Lung (tissue), 11 donors: ENCODE measurements at regions not wholly inside any gene's neighbourhood (a gene's known extent, or its start where the extent isn't known, plus 50 kb on each side); places are given as distances from the start of the nearest gene placed in this dataset.

Experiments used
- ATAC-seq: fragments of 200-7000 bp; cut with Tn5 transposase; one replicate; pipeline ENCODE4 v1.9.1; 2020; ENCODE audit warnings: moderate number of reproducible peaks; ENCODE audit not compliant: insufficient read depth, low FRiP score
- DNase-seq, 3 donors: peaks; one replicate each; pipeline ENCODE4 v3.0.0-alpha.2; 2013 to 2017
- H3K27ac ChIP-seq, 2 donors: one replicate each; pipeline ENCODE4 v1.5.1; 2013; ENCODE audit warnings: mild to moderate bottlenecking in 2 of 2, moderate library complexity in 2 of 2, control low read depth in 1 of 2, inconsistent platforms in 1 of 2, low read depth in 1 of 2, low read length in 1 of 2
- H3K27me3 ChIP-seq, 3 donors: one replicate each; pipeline ENCODE4 v1.5.1; 2013; ENCODE audit warnings: low read length in 2 of 3; ENCODE audit not compliant: control insufficient read depth in 3 of 3, insufficient read depth in 3 of 3
- H3K36me3 ChIP-seq, 4 donors: one replicate each; pipeline ENCODE4 v1.5.1; 2013; ENCODE audit warnings: low read length in 4 of 4, mild to moderate bottlenecking in 1 of 4, moderate library complexity in 1 of 4; ENCODE audit not compliant: control insufficient read depth in 4 of 4, insufficient read depth in 4 of 4
- H3K4me1 ChIP-seq, 5 donors: one replicate each; pipeline ENCODE4 v1.5.1; 2013; ENCODE audit warnings: low read length in 5 of 5, mild to moderate bottlenecking in 2 of 5, moderate library complexity in 1 of 5; ENCODE audit not compliant: control insufficient read depth in 5 of 5, insufficient read depth in 5 of 5
- H3K4me3 ChIP-seq: one replicate; pipeline ENCODE4 v1.5.1; 2013; ENCODE audit warnings: mild to moderate bottlenecking, control low read depth, moderate library complexity
- H3K9ac ChIP-seq, 2 donors: one replicate each; pipeline ENCODE4 v1.5.1; 2013; ENCODE audit warnings: low read length in 2 of 2, control low read depth in 1 of 2; ENCODE audit not compliant: insufficient read depth in 1 of 2
- H3K9me3 ChIP-seq, 4 donors: one replicate each; pipeline ENCODE4 v1.5.1; 2013; ENCODE audit warnings: low read length in 3 of 4, mild to moderate bottlenecking in 1 of 4, moderate library complexity in 1 of 4; ENCODE audit not compliant: control insufficient read depth in 4 of 4, insufficient read depth in 3 of 4
- WGBS, 2 donors: extraction: QIAGEN DNeasy Blood & Tissue Kit; methylation state at CpG; one replicate each; pipeline ENCODE4 v1.1.7; 2013; 5-methylcytosine and 5-hydroxymethylcytosine counted together
- TF ChIP-seq, protein P1 (sequence below): IDR thresholded peaks from 2 replicates; pipeline ENCODE4 v1.5.1; 2012; ENCODE audit warnings: mild to moderate bottlenecking; ENCODE audit errors: control extremely low read depth, extremely low read depth
- donor health status: control.
- donor health status: control.
- donor health status: Bipolar disorder and iron deficiency.
- donor health status: healthy.
- donor health status: DM: yes; HTN: yes; CAD: no.

DNA sequence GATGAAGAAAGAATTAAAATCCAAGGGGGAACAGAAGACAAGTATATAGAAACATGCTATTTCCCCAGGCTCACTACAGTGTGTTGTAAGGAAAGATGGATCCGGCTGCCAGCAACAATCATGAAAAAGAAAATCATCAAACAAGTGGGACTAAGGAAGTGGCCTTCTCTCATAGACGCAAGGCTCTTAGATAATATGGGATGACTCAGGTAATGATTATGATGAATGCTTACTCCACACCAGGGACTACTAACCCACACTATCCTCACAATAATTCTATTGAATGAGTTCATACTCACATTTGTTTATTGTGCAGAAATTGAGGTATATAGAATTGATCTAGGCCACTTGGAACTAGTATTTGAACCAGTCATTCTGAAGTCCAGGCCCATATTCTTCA is 111.2 kb upstream of the BET1 start:
- Histone ChIP-seq H3K27ac (no peak overlapping the region), H3K9me3 (no peaks in the 10 kb centered on the region), H3K4me3 (no peak overlapping the region), H3K36me3 (no peaks in the 10 kb centered on the region), H3K27me3 (no peaks in the 10 kb centered on the region), H3K4me1 (no peaks in the 10 kb centered on the region), H3K9ac (no peak overlapping the region)
- WGBS, 2 donors: 89 to 93% methylated on average over 2 of the region's 2 CpGs
- DNase-seq: no peak
- ATAC-seq: no peak
- TF ChIP-seq, protein P1, sequence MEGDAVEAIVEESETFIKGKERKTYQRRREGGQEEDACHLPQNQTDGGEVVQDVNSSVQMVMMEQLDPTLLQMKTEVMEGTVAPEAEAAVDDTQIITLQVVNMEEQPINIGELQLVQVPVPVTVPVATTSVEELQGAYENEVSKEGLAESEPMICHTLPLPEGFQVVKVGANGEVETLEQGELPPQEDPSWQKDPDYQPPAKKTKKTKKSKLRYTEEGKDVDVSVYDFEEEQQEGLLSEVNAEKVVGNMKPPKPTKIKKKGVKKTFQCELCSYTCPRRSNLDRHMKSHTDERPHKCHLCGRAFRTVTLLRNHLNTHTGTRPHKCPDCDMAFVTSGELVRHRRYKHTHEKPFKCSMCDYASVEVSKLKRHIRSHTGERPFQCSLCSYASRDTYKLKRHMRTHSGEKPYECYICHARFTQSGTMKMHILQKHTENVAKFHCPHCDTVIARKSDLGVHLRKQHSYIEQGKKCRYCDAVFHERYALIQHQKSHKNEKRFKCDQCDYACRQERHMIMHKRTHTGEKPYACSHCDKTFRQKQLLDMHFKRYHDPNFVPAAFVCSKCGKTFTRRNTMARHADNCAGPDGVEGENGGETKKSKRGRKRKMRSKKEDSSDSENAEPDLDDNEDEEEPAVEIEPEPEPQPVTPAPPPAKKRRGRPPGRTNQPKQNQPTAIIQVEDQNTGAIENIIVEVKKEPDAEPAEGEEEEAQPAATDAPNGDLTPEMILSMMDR: no peak

DNA sequence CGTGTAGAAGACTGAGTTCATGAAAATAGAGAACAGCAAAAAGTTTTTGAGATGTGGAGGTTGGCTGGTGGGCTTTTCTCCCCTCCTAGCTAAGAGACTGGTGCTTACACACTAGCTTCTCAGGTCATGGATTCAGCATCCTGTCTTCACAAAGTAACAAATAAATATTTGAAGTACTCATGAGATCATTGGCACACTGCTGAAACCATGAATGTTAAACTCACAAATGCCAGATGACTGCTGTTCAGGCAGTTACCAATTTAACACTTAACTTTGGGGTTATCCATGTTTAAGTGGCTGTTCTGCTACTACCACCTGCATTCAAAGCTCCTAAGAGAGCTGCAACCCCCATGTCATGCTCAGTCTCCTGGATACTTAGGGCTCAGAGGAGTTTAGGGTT is 119.0 kb upstream of the BET1 start:
- no peak overlapping the region for H3K27ac ChIP-seq
- no peak for ATAC-seq
- no peak overlapping the region for H3K9ac ChIP-seq
- no peak for DNase-seq
- H3K27me3 ChIP-seq: no peaks in the 10 kb centered on the region
- 66 to 76% methylated on average over 1 of the region's 1 CpG for WGBS, 2 donors
- no peaks in the 10 kb centered on the region for H3K9me3 ChIP-seq
- TF ChIP-seq, protein P1: no peak
- H3K4me1 ChIP-seq: no peaks in the 10 kb centered on the region
- no peaks in the 10 kb centered on the region for H3K36me3 ChIP-seq
- no peak overlapping the region for H3K4me3 ChIP-seq

DNA sequence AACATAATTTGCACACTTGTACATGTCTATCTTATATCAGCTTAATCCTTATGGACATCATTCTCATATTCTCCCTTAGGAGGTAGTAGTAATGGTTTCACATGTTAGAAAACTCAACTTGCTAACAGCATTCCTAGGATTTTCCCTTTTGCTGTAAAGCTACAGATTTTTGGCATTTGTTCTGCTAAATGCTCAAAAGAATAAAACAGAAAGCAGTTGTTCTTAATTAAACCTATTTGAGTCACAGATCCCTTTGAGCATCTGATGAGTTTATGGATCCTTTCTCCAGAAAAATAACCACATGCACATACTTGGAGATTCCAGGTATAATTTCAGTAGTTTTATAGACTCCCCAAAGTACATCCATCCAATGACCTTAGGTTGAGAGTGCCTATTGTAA is 122.9 kb upstream of the BET1 start:
- no peaks in the 10 kb centered on the region for H3K27me3 ChIP-seq
- DNase-seq: no peak
- ATAC-seq: no peak
- no peak overlapping the region for H3K9ac ChIP-seq
- H3K4me3 ChIP-seq: no peak overlapping the region
- H3K27ac ChIP-seq: no peak overlapping the region
- no peaks in the 10 kb centered on the region for H3K4me1 ChIP-seq
- TF ChIP-seq, protein P1: no peak
- H3K9me3 ChIP-seq: no peaks in the 10 kb centered on the region
- no peaks in the 10 kb centered on the region for H3K36me3 ChIP-seq

DNA sequence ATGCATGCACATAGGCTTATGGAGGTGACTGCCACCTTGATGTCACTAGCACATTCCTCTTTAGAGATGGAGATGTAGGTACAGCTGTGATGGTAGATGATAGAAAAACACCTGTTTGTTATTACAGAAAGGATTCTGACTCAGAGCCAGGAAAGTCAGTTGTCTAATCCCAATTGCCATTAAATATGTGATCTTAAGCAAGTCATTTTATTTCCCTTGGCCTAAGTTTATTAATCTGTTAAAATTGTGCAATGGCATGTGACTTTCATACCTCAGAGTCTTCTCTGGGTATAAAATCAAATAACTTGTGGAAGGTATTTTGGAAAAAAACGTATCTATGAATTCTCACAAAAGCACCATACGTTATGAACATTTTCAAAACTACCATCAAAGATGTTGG is 123.9 kb upstream of the BET1 start:
- DNase-seq (no peak), ATAC-seq (no peak)
- Histone ChIP-seq H3K36me3 (no peaks in the 10 kb centered on the region), H3K9ac (no peak overlapping the region), H3K4me3 (no peak overlapping the region), H3K27me3 (no peaks in the 10 kb centered on the region), H3K9me3 (no peaks in the 10 kb centered on the region), H3K4me1 (no peaks in the 10 kb centered on the region), H3K27ac (no peak overlapping the region)
- 62 to 84% methylated on average over 2 of the region's 2 CpGs for WGBS, 2 donors
- TF ChIP-seq, protein P1: no peak
